ENCODE measurements at regions not wholly inside any gene's neighbourhood (a gene's known extent, or its start where the extent isn't known, plus 50 kb on each side); places are given as distances from the start of the nearest gene placed in this dataset.

DNA sequence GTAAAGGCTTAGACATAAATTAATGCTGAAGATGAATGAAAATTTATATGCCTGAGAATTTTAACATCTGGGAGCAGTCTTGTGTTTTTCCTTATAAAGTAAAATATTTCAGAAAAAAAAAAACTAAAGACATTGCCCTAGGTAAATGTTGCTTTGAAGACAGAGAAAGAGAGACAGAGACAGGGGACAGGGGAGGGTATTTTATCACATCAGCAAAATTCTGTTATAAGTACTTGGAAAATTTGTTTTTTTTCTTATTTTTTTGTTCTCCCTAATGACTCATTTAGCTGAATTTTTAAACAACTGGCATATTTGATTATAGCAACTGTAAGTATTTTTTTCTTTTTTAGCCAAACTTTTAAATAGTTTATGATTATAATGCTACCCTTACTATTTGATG lies 1540.6 kb upstream of the GBE1 start:
- no peaks in the 10 kb centered on the region for H3K36me3 ChIP-seq (ENCODE audit: low read depth, missing control alignments)
- no peaks in the 10 kb centered on the region for H3K4me1 ChIP-seq
- H3K27ac ChIP-seq: no peak overlapping the region
- intact Hi-C loops (cut with DNase I; ENCODE audit: low total_unique reads): no loop called here
- H3K9me3 ChIP-seq: no peaks in the 10 kb centered on the region
- no peaks in the 10 kb centered on the region for H3K27me3 ChIP-seq
- TF ChIP-seq POLR2A (IDR thresholded peaks at IDR 0.05): no peak
- TF ChIP-seq, protein P1, sequence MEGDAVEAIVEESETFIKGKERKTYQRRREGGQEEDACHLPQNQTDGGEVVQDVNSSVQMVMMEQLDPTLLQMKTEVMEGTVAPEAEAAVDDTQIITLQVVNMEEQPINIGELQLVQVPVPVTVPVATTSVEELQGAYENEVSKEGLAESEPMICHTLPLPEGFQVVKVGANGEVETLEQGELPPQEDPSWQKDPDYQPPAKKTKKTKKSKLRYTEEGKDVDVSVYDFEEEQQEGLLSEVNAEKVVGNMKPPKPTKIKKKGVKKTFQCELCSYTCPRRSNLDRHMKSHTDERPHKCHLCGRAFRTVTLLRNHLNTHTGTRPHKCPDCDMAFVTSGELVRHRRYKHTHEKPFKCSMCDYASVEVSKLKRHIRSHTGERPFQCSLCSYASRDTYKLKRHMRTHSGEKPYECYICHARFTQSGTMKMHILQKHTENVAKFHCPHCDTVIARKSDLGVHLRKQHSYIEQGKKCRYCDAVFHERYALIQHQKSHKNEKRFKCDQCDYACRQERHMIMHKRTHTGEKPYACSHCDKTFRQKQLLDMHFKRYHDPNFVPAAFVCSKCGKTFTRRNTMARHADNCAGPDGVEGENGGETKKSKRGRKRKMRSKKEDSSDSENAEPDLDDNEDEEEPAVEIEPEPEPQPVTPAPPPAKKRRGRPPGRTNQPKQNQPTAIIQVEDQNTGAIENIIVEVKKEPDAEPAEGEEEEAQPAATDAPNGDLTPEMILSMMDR (IDR thresholded peaks at IDR 0.05): no peak
- no peak overlapping the region for H3K4me3 ChIP-seq
- no peak for DNase-seq

DNA sequence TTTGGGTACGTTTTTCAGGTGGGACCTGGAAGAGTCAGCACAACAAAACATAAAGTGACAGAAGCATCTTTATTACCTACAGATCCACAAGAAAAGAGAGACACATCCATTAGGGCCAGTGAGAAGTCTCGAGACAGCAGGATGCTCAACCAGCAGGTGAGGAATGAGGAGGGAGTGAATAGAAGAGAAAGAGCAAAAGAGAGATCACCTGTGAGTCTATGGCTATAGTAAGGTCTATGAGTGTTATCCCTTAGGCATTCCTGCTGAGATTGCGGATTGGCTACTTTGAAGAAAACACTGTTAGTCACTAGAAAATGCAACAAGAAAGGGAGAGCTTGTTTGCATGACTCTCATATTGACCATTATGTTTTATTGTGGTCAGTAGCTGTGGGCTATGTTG lies 1556.2 kb upstream of the GBE1 start:
- DNase-seq: no peak
- Histone ChIP-seq H3K9me3 (no peaks in the 10 kb centered on the region), H3K4me3 (no peak overlapping the region), H3K36me3 (ENCODE audit: low read depth, missing control alignments) (no peaks in the 10 kb centered on the region), H3K27me3 (no peaks in the 10 kb centered on the region), H3K27ac (no peak overlapping the region), H3K4me1 (no peaks in the 10 kb centered on the region)
- TF ChIP-seq, protein P1 (IDR thresholded peaks at IDR 0.05): no peak
- TF ChIP-seq POLR2A (IDR thresholded peaks at IDR 0.05): no peak
- intact Hi-C loops (cut with DNase I; ENCODE audit: low total_unique reads): no loop called here
- 63 to 71% methylated on average over 3 of the region's 3 CpGs for WGBS, 2 donors

DNA sequence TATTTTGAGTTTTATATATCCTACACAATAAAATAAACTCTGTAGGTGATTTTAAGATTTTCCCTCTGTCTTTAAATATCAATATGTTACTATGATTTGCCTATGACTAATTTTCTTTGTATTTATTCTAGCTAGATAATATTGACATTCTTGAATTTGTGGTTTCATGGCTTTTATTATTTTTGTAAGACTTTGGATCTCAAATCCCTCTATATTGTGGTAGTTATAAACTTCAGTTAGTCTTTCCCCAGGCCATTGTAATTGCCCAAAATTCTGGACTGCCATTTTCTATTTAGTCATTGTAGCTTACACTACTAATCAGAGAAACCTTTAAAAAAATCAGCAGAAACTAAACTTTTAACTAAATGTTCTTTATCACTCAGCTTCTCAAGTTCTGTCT lies 1559.3 kb upstream of the GBE1 start:
- no peak overlapping the region for H3K27ac ChIP-seq
- H3K27me3 ChIP-seq: no peaks in the 10 kb centered on the region
- TF ChIP-seq, protein P1 (IDR thresholded peaks at IDR 0.05): no peak
- no peak for TF ChIP-seq POLR2A (IDR thresholded peaks at IDR 0.05)
- no peak overlapping the region for H3K4me3 ChIP-seq
- H3K36me3 ChIP-seq (ENCODE audit: low read depth, missing control alignments): no peaks in the 10 kb centered on the region
- intact Hi-C loops (cut with DNase I; ENCODE audit: low total_unique reads): no loop called here
- H3K9me3 ChIP-seq: no peaks in the 10 kb centered on the region
- no peaks in the 10 kb centered on the region for H3K4me1 ChIP-seq
- DNase-seq: no peak

DNA sequence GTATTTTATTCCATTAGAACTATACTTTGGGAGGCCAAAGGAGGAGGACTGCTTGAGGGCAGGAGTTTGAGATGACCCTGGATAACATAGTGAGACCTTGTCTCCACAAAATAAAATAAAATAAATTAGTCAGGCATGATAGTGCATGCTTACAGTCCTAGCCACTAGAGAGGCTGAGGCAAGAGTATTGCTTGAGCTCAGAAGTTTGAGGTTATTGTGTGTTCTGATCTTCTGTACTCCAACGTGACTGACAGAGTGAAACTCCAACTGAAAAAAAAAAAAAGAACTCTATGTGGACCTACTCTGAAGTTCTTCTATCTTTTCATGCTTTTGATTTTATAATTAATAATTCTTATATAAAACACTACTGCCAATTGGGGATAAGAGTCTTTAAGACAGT lies 1560.0 kb upstream of the GBE1 start:
- TF ChIP-seq, protein P1 (IDR thresholded peaks at IDR 0.05): no peak
- no peak for TF ChIP-seq POLR2A (IDR thresholded peaks at IDR 0.05)
- Histone ChIP-seq H3K9me3 (no peaks in the 10 kb centered on the region), H3K4me1 (no peaks in the 10 kb centered on the region), H3K27me3 (no peaks in the 10 kb centered on the region), H3K36me3 (ENCODE audit: low read depth, missing control alignments) (no peaks in the 10 kb centered on the region), H3K4me3 (no peak overlapping the region), H3K27ac (no peak overlapping the region)
- DNase-seq: no peak
- intact Hi-C loops (cut with DNase I; ENCODE audit: low total_unique reads): no loop called here
- WGBS, 2 donors: 75 to 93% methylated on average over 1 of the region's 1 CpG

DNA sequence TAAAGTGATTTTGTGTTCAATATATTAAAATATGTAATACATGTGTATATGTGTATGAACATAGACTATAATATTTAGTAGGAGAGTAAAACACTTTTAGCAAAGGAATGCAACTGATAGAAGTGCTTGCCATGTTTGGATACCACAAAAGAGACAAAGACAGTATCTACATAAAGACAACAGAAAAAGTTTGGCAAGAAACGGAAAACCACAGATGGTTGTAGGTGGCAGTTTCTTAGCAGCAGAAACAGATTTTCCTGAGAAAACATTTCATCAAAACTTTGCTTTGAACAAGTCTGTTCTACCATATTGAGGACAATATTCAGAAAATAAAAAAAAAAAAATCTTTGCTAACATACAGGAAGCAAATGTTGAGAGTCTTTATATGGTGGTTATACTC lies 1560.4 kb upstream of the GBE1 start:
- Histone ChIP-seq H3K27ac (no peak overlapping the region), H3K4me1 (no peaks in the 10 kb centered on the region), H3K4me3 (no peak overlapping the region), H3K9me3 (no peaks in the 10 kb centered on the region), H3K27me3 (no peaks in the 10 kb centered on the region), H3K36me3 (ENCODE audit: low read depth, missing control alignments) (no peaks in the 10 kb centered on the region)
- intact Hi-C loops (cut with DNase I; ENCODE audit: low total_unique reads): no loop called here
- TF ChIP-seq POLR2A (IDR thresholded peaks at IDR 0.05): no peak
- TF ChIP-seq, protein P1 (IDR thresholded peaks at IDR 0.05): no peak
- no peak for DNase-seq
- 67 to 75% methylated on average over 1 of the region's 1 CpG for WGBS, 2 donors

All from testis (tissue), 2 donors.